Osteocyte (in vitro differentiated cells): ENCODE measurements at regions not wholly inside any gene's neighbourhood (a gene's known extent, or its start where the extent isn't known, plus 50 kb on each side); places are given as distances from the start of the nearest gene placed in this dataset.

Source experiments
- DNase-seq: peaks from one replicate; pipeline ENCODE4 v3.0.0; 2021; ENCODE audit warnings: mixed read lengths; ENCODE audit not compliant: unreplicated experiment; ENCODE audit errors: extremely low spot score
- H3K27ac Mint-ChIP-seq: one replicate; pipeline ENCODE4 v1.8.0; 2021; ENCODE audit warnings: mild to moderate bottlenecking, mixed read lengths; ENCODE audit not compliant: unreplicated experiment
- H3K27me3 Mint-ChIP-seq: one replicate; pipeline ENCODE4 v1.8.0; 2021; ENCODE audit warnings: mixed read lengths; ENCODE audit not compliant: unreplicated experiment
- H3K36me3 Mint-ChIP-seq: one replicate; pipeline ENCODE4 v1.8.0; 2021; ENCODE audit warnings: mixed read lengths; ENCODE audit not compliant: unreplicated experiment
- H3K4me1 Mint-ChIP-seq: one replicate; pipeline ENCODE4 v1.8.0; 2021; ENCODE audit warnings: mixed read lengths; ENCODE audit not compliant: unreplicated experiment
- H3K4me3 Mint-ChIP-seq: one replicate; pipeline ENCODE4 v1.8.0; 2021; ENCODE audit warnings: mild to moderate bottlenecking, moderate library complexity, mixed read lengths; ENCODE audit not compliant: unreplicated experiment
- H3K9me3 Mint-ChIP-seq: one replicate; pipeline ENCODE4 v1.8.0; 2021; ENCODE audit warnings: mixed read lengths; ENCODE audit not compliant: unreplicated experiment
- TF ChIP-seq, protein P1 (sequence below): fragments of 200-600 bp; sonication (generic); IDR thresholded peaks from 2 replicates; pipeline ENCODE4 v1.5.0; 2021; ENCODE audit warnings: antibody characterized with exemption, mild to moderate bottlenecking, moderate library complexity

- no peaks in the 10 kb centered on the region for H3K27me3 Mint-ChIP-seq
- H3K9me3 Mint-ChIP-seq: no peaks in the 10 kb centered on the region
- no peak for DNase-seq
- TF ChIP-seq, protein P1, sequence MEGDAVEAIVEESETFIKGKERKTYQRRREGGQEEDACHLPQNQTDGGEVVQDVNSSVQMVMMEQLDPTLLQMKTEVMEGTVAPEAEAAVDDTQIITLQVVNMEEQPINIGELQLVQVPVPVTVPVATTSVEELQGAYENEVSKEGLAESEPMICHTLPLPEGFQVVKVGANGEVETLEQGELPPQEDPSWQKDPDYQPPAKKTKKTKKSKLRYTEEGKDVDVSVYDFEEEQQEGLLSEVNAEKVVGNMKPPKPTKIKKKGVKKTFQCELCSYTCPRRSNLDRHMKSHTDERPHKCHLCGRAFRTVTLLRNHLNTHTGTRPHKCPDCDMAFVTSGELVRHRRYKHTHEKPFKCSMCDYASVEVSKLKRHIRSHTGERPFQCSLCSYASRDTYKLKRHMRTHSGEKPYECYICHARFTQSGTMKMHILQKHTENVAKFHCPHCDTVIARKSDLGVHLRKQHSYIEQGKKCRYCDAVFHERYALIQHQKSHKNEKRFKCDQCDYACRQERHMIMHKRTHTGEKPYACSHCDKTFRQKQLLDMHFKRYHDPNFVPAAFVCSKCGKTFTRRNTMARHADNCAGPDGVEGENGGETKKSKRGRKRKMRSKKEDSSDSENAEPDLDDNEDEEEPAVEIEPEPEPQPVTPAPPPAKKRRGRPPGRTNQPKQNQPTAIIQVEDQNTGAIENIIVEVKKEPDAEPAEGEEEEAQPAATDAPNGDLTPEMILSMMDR: no peak
- H3K4me1 Mint-ChIP-seq: peaks cover 27% of the 10 kb centered on the region
- H3K4me3 Mint-ChIP-seq: no peak overlapping the region
- peaks cover 11% of the 10 kb centered on the region for H3K36me3 Mint-ChIP-seq
- no peak overlapping the region for H3K27ac Mint-ChIP-seq
Observed at GRCh38 chr7:131042269-131043160, 285.2 kb upstream of the MKLN1 start.

DNA sequence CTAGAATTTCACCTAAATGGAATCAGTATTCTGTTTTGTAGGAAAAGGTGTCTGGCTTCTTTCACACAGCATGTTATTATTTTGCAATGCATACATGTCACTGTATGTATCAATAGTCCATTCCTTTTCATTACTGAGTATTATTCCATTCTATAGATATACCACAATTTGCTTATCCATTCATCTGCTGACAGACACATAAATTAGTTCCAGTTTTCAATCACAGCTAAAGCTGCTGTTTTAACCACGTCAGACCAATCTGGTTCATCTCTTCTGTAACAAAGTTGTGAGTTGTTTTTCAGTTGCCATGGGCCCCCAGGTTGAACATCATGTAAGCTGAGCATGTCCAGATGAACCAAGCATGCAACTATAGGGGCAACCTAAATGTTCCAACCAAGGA lies 282.1 kb upstream of the MKLN1 start:
- H3K4me1 Mint-ChIP-seq: peaks cover 6% of the 10 kb centered on the region
- no peak overlapping the region for H3K27ac Mint-ChIP-seq
- peaks cover 21% of the 10 kb centered on the region for H3K36me3 Mint-ChIP-seq
- no peak for DNase-seq
- H3K27me3 Mint-ChIP-seq: no peaks in the 10 kb centered on the region
- TF ChIP-seq, protein P1: no peak
- no peaks in the 10 kb centered on the region for H3K9me3 Mint-ChIP-seq
- no peak overlapping the region for H3K4me3 Mint-ChIP-seq

DNA sequence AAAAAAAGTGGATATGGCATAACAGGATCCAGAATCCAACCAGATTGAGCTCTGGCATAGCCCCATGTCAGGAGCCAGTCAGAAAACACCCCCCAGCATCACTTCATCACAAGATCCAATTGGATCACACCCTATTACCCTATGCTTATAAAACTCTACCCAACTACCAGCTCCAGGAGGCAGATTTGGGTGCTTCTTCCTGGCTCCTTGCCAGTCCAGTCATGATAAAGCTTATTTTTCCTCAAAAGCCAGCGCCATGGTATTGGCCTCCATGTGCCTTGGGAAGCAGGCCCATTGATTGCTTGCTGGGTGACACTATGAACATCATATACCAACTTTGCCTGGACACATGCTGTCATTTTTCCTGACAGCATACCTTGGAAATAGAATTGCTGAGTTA lies 281.4 kb upstream of the MKLN1 start:
- Mint-ChIP-seq H3K27ac (peak overlapping the region; percentile 38), H3K27me3 (no peaks in the 10 kb centered on the region), H3K4me3 (no peak overlapping the region), H3K9me3 (no peaks in the 10 kb centered on the region), H3K4me1 (peaks cover 5% of the 10 kb centered on the region), H3K36me3 (peaks cover 26% of the 10 kb centered on the region)
- TF ChIP-seq, protein P1: no peak
- no peak for DNase-seq

DNA sequence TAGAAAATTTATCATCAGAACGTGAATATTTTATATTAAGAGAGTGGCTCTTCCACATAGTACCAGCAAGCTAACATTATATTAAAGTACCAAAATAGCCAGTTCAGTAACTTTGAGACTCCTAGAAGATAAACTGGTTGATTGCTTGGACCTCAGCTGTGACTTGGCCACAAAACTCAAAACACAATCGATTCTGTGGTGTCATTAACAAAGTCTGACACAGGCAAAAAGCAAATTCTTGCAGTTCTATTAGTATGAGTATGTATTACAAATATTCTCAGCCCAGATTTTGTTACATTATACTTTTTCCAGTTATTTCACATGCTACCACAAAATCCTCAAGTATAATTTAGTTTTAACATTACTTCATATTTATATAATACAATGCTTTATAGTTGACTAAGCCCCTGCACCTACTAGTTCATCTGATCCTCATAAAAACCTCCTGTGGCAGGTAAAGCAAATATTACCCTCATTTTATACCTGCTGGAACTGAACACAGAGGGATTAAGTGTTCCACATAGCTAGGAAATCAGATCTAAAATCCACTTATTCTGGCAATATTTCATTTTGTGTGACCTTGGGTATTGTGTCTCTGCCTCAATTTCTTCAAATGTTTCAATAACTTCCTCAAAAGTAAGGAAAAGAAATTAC lies 279.9 kb upstream of the MKLN1 start:
- DNase-seq: no peak
- Mint-ChIP-seq H3K27me3 (no peaks in the 10 kb centered on the region), H3K27ac (no peak overlapping the region), H3K4me3 (no peak overlapping the region), H3K9me3 (no peaks in the 10 kb centered on the region), H3K36me3 (peaks cover 26% of the 10 kb centered on the region), H3K4me1 (peaks cover under 1% of the 10 kb centered on the region)
- TF ChIP-seq, protein P1: no peak

DNA sequence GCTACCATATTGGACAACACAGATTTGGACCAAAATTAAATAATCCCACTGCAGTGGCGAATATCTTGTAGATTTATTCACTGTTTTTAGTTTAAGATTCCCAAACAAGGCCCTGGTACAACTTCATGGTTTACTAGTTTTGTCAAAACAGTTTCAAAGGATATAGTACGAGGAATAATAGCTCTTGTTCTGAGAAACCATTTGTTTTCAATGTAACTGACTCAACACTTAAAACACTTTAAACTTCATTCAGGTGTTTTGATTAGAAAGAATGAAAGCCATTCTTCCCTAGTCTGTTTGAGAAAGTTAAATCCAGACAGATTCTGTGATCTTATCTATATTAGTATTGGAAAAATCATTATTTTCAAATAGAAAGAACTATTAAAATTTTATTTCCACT lies 276.4 kb upstream of the MKLN1 start:
- Mint-ChIP-seq H3K36me3 (peaks cover 29% of the 10 kb centered on the region), H3K27me3 (no peaks in the 10 kb centered on the region), H3K4me1 (peaks cover 7% of the 10 kb centered on the region), H3K27ac (no peak overlapping the region), H3K4me3 (no peak overlapping the region), H3K9me3 (no peaks in the 10 kb centered on the region)
- no peak for DNase-seq
- TF ChIP-seq, protein P1: no peak
